HepG2 (cell line): ENCODE measurements at regions not wholly inside any gene's neighbourhood (a gene's known extent, or its start where the extent isn't known, plus 50 kb on each side); places are given as distances from the start of the nearest gene placed in this dataset.

Source experiments
- ATAC-seq: fragments of 200-7000 bp; cut with Tn5 transposase; 3 replicates; pipeline ENCODE4 v1.9.1; 2020; ENCODE audit warnings: mild to moderate bottlenecking, moderate library complexity
- BruUV-seq: library from RNA; stranded (reverse); fragments of 400-500 nt; replicated peaks from 2 replicates; lab custom pipeline; 2021; lab: Mats Ljungman, UMichigan
- CTCF ChIA-PET: fragments of 300-600 bp; formaldehyde crosslinking; extraction: SDS; loops from one replicate; lab custom pipeline; 2021; ENCODE audit warnings: low total read pairs, inconsistent platforms, low intra/inter-chr PET ratio; lab: Yijun Ruan, JAX
- POLR2A ChIA-PET: fragments of 350-600 bp; sonication (Branson Sonifier 250); formaldehyde crosslinking; loops from one replicate; lab custom pipeline; 2020; ENCODE audit warnings: antibody characterized with exemption, inconsistent platforms; lab: Yijun Ruan, JAX
- DNase-seq: peaks from one replicate; pipeline ENCODE4 v3.0.0-alpha.2; 2015; ENCODE audit warnings: low spot score
- FAIRE-seq: peaks from 3 replicates; lab custom pipeline; 2011; peaks lifted over from hg19 to GRCh38; lab: Jason Lieb, UNC
- H2AFZ ChIP-seq: one replicate; pipeline ENCODE4 v1.6.1; 2011; ENCODE audit warnings: low read length, inconsistent platforms
- H3K27ac ChIP-seq: fragments of 300-600 bp; 3 replicates; pipeline ENCODE4 v1.8.0; 2011; ENCODE audit warnings: mixed run types, mild to moderate bottlenecking, mixed read lengths, low read length, inconsistent platforms; ENCODE audit not compliant: insufficient read depth; ENCODE audit errors: extremely low read length
- H3K27me3 ChIP-seq, 2 experiments: fragments of 200-600 bp in 1 of 2; 2 replicates in 1 of 2; 3 replicates in 1 of 2; pipeline versions ENCODE4 v1.6.0 to v1.8.0; 2011; ENCODE audit warnings: low read length in 2 of 2, mild to moderate bottlenecking in 2 of 2, moderate library complexity in 2 of 2, inconsistent platforms in 1 of 2; ENCODE audit not compliant: insufficient read depth in 2 of 2, control insufficient read depth in 1 of 2
- H3K36me3 ChIP-seq, 2 experiments: fragments of 200-600 bp in 1 of 2; replicated peaks in 1 of 2; 2 replicates in 1 of 2; 3 replicates in 1 of 2; pipeline versions ENCODE4 v1.5.1 to v1.8.0; 2011; ENCODE audit warnings: low read length in 2 of 2, inconsistent platforms in 1 of 2; ENCODE audit not compliant: insufficient read depth in 2 of 2, control insufficient read depth in 1 of 2
- H3K4me1 ChIP-seq: 2 replicates; pipeline ENCODE4 v1.5.1; 2012; ENCODE audit warnings: low read length, inconsistent platforms; ENCODE audit not compliant: insufficient read depth
- H3K4me2 ChIP-seq: 2 replicates; pipeline ENCODE4 v1.6.0; 2011; ENCODE audit warnings: low read depth, low read length, inconsistent platforms
- H3K4me3 ChIP-seq, 3 experiments: fragments of 200-600 bp in 1 of 3; sonication (generic), shearing (Covaris generic) in 1 of 3; replicated peaks in 1 of 3; 2 replicates each; pipeline ENCODE4 v1.5.1; 2011 to 2016; ENCODE audit warnings: low read length in 3 of 3, inconsistent platforms in 2 of 3, low read depth in 2 of 3, mild to moderate bottlenecking in 2 of 3, control low read depth in 1 of 3, mixed read lengths in 1 of 3; ENCODE audit not compliant: insufficient read depth in 1 of 3
- H3K79me2 ChIP-seq: one replicate; pipeline ENCODE4 v1.6.1; 2011; ENCODE audit warnings: low read length, inconsistent platforms; ENCODE audit not compliant: insufficient read depth
- H3K9ac ChIP-seq: 2 replicates; pipeline ENCODE4 v1.6.0; 2011; ENCODE audit warnings: mild to moderate bottlenecking, low read depth, low read length, inconsistent platforms; ENCODE audit not compliant: insufficient read depth
- H3K9me3 ChIP-seq: 2 replicates; pipeline ENCODE4 v1.5.1; 2012; ENCODE audit warnings: mild to moderate bottlenecking, low read length
- H4K20me1 ChIP-seq: 2 replicates; pipeline ENCODE4 v1.6.0; 2011; ENCODE audit warnings: inconsistent platforms, mild to moderate bottlenecking, low read length, moderate library complexity; ENCODE audit not compliant: insufficient read depth
- MED13 ChIP-seq: sonication (generic); formaldehyde crosslinking; IDR thresholded peaks from 2 replicates; pipeline ENCODE4 v1.5.0; 2020; ENCODE audit warnings: missing genetic modification reagents
- MIER3 ChIP-seq: IDR thresholded peaks from 2 replicates; pipeline ENCODE4 v1.6.1; 2016; ENCODE audit warnings: missing compliant biosample characterization, borderline replicate concordance
- U2AF2 ChIP-seq: fragments of 200-400 bp; formaldehyde crosslinking; IDR thresholded peaks from 2 replicates; pipeline ENCODE4 v1.6.1; 2017; ENCODE audit warnings: low read depth, mild to moderate bottlenecking, low read length
- ZNF446 ChIP-seq: sonication (generic); formaldehyde crosslinking; IDR thresholded peaks from 2 replicates; pipeline ENCODE4 v1.5.0; 2020; ENCODE audit warnings: mild to moderate bottlenecking, missing genetic modification reagents
- in situ Hi-C: cut with HindIII; loops from 2 replicates; pipeline ENCODE4 v1.10.0; 2017; ENCODE audit warnings: low pct_unique_long_range_greater_than_20kb; ENCODE audit not compliant: extremely low pct_ligation_motif_present
- intact Hi-C: fragments of 100-400 bp; cut with micrococcal nuclease; formaldehyde crosslinking; loops from one replicate; pipeline ENCODE4 v1.10.0; 2022; ENCODE audit not compliant: unreplicated experiment
- TF ChIP-seq, protein P1 (sequence below): IDR thresholded peaks from 2 replicates; pipeline ENCODE4 v1.6.1; 2012; ENCODE audit warnings: inconsistent platforms
- TF ChIP-seq, protein P2 (sequence below): sonication (generic); formaldehyde crosslinking; IDR thresholded peaks from 2 replicates; pipeline ENCODE4 v1.4.0; 2020; ENCODE audit warnings: mild to moderate bottlenecking, missing genetic modification reagents
- TF ChIP-seq, protein P3 (sequence below): sonication (generic); formaldehyde crosslinking; IDR thresholded peaks from 2 replicates; pipeline ENCODE4 v1.5.0; 2020; ENCODE audit warnings: missing genetic modification reagents, mild to moderate bottlenecking, borderline replicate concordance

DNA sequence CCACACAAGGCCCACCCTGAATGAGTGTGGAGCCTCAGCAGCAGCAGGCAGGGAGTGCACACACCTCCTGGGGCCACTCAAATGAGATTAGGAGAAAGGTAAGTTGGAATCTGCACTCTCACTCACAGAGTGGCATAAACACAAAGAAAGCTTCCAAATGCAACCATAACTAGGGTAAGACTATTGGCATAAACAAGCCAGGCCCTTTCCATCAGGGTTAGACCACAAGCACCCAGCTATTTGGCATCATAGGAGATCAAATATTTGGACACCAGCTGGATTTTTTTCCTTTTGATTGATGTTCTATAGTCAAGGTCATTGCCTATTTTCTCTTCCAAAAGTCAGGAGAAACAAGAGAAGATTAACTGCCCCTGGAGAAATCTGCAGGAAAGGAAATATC, 471.5 kb downstream of the TXNL1 start:
- in situ Hi-C loops = no loop called here
- DNase-seq = no peak
- Histone ChIP-seq H2AFZ (no peak overlapping the region), H3K79me2 (no peaks in the 10 kb centered on the region), H3K4me3 (no peak overlapping the region), H3K36me3 (no peaks in the 10 kb centered on the region), H3K4me2 (no peak overlapping the region), H4K20me1 (no peaks in the 10 kb centered on the region), H3K9ac (no peak overlapping the region), H3K27me3 (no peaks in the 10 kb centered on the region), H3K27ac (no peak overlapping the region), H3K4me1 (no peaks in the 10 kb centered on the region), H3K9me3 (peaks cover 84% of the 10 kb centered on the region)
- no peak for ATAC-seq
- FAIRE-seq = no peak
- ChIA-PET POLR2A (no interaction called here), CTCF (no interaction called here)
- BruUV-seq = no TSS peak
- TF ChIP-seq, protein P1, sequence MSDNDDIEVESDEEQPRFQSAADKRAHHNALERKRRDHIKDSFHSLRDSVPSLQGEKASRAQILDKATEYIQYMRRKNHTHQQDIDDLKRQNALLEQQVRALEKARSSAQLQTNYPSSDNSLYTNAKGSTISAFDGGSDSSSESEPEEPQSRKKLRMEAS = no peak
- TF ChIP-seq, protein P2, sequence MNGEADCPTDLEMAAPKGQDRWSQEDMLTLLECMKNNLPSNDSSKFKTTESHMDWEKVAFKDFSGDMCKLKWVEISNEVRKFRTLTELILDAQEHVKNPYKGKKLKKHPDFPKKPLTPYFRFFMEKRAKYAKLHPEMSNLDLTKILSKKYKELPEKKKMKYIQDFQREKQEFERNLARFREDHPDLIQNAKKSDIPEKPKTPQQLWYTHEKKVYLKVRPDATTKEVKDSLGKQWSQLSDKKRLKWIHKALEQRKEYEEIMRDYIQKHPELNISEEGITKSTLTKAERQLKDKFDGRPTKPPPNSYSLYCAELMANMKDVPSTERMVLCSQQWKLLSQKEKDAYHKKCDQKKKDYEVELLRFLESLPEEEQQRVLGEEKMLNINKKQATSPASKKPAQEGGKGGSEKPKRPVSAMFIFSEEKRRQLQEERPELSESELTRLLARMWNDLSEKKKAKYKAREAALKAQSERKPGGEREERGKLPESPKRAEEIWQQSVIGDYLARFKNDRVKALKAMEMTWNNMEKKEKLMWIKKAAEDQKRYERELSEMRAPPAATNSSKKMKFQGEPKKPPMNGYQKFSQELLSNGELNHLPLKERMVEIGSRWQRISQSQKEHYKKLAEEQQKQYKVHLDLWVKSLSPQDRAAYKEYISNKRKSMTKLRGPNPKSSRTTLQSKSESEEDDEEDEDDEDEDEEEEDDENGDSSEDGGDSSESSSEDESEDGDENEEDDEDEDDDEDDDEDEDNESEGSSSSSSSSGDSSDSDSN (CRISPR knock-in tag) = no peak
- no peak for TF ChIP-seq U2AF2
- TF ChIP-seq ZNF446 = no peak
- TF ChIP-seq, protein P3, sequence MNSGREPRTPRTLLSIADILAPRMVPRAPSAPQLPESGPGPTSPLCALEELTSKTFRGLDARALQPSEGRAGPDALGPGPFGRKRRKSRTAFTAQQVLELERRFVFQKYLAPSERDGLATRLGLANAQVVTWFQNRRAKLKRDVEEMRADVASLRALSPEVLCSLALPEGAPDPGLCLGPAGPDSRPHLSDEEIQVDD (CRISPR knock-in tag) = no peak
- TF ChIP-seq MIER3 (CRISPR knock-in tag) = no peak
- TF ChIP-seq MED13 (CRISPR knock-in tag) = no peak
- intact Hi-C loops = no loop called here
